Ishikawa (cell line): ENCODE measurements at regions not wholly inside any gene's neighbourhood (a gene's known extent, or its start where the extent isn't known, plus 50 kb on each side); places are given as distances from the start of the nearest gene placed in this dataset.

Experiments used
- CEBPB ChIP-seq: IDR thresholded peaks from 2 replicates; pipeline ENCODE4 v1.6.1; 2012
- MAX ChIP-seq: IDR thresholded peaks from 2 replicates; pipeline ENCODE4 v1.6.1; 2012
- NFIC ChIP-seq: IDR thresholded peaks from 2 replicates; pipeline ENCODE4 v1.6.1; 2012
- ZBTB7A ChIP-seq: IDR thresholded peaks from 2 replicates; pipeline ENCODE4 v1.6.1; 2012; ENCODE audit warnings: low read depth
- TF ChIP-seq, protein P1 (sequence below): IDR thresholded peaks from 2 replicates; pipeline ENCODE4 v1.6.1; 2012; ENCODE audit warnings: low read depth, mild to moderate bottlenecking

DNA sequence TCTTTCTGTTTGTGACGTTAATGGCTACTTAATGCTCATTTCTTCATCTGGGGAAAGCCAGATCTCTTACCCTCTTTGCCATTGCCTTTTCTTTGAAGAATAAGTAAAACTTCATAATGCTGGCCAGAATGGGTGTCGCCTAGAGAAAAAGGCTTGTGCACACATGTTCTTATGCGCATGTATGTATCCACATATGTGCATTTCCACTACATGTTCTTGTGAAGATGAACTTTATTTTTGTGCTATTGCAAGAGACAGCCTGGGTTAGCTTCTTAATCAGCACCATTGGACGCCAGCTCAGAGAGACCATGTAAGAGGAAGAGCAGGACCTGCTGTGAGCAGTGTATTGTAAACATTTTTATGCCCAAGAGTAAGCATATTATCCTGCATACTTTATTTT, 178.7 kb downstream of the SPRY1 start:
- TF ChIP-seq ZBTB7A (no peak), NFIC (no peak), MAX (no peak), CEBPB (no peak)
- TF ChIP-seq, protein P1, sequence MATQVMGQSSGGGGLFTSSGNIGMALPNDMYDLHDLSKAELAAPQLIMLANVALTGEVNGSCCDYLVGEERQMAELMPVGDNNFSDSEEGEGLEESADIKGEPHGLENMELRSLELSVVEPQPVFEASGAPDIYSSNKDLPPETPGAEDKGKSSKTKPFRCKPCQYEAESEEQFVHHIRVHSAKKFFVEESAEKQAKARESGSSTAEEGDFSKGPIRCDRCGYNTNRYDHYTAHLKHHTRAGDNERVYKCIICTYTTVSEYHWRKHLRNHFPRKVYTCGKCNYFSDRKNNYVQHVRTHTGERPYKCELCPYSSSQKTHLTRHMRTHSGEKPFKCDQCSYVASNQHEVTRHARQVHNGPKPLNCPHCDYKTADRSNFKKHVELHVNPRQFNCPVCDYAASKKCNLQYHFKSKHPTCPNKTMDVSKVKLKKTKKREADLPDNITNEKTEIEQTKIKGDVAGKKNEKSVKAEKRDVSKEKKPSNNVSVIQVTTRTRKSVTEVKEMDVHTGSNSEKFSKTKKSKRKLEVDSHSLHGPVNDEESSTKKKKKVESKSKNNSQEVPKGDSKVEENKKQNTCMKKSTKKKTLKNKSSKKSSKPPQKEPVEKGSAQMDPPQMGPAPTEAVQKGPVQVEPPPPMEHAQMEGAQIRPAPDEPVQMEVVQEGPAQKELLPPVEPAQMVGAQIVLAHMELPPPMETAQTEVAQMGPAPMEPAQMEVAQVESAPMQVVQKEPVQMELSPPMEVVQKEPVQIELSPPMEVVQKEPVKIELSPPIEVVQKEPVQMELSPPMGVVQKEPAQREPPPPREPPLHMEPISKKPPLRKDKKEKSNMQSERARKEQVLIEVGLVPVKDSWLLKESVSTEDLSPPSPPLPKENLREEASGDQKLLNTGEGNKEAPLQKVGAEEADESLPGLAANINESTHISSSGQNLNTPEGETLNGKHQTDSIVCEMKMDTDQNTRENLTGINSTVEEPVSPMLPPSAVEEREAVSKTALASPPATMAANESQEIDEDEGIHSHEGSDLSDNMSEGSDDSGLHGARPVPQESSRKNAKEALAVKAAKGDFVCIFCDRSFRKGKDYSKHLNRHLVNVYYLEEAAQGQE = no peak
